DND-41 (cell line): ENCODE measurements at regions not wholly inside any gene's neighbourhood (a gene's known extent, or its start where the extent isn't known, plus 50 kb on each side); places are given as distances from the start of the nearest gene placed in this dataset.

ENCODE experiments used
- EZH2 ChIP-seq: IDR thresholded peaks from 3 replicates; pipeline ENCODE4 v1.6.1; 2012; ENCODE audit warnings: borderline replicate concordance, low read depth, mild to moderate bottlenecking, moderate library complexity, low read length, inconsistent platforms; ENCODE audit not compliant: severe bottlenecking
- TF ChIP-seq, protein P1 (sequence below): IDR thresholded peaks from 2 replicates; pipeline ENCODE4 v1.5.1; 2012; ENCODE audit warnings: borderline replicate concordance, low read length, moderate library complexity, mild to moderate bottlenecking; ENCODE audit not compliant: poor library complexity, severe bottlenecking; ENCODE audit errors: extremely low read depth

DNA sequence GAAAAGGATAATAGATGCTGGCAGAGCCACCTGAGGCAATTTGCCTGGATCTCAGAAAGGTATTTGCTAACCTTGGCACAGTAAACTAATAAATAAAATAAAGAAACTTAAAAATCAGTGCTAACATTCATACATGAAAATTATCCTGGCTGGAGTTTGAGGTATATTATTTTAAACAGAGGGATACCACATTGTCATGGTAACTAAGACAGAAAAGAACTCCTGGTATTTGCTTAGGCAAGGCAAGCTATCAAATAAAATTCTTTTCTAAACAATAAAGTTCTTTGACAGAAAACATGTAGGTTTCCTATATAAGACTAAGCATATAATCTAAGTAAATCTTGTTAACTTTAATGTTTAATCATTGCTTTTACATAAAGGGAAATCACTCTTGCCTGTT is 218.8 kb downstream of the MAGEB17 start:
- TF ChIP-seq, protein P1, sequence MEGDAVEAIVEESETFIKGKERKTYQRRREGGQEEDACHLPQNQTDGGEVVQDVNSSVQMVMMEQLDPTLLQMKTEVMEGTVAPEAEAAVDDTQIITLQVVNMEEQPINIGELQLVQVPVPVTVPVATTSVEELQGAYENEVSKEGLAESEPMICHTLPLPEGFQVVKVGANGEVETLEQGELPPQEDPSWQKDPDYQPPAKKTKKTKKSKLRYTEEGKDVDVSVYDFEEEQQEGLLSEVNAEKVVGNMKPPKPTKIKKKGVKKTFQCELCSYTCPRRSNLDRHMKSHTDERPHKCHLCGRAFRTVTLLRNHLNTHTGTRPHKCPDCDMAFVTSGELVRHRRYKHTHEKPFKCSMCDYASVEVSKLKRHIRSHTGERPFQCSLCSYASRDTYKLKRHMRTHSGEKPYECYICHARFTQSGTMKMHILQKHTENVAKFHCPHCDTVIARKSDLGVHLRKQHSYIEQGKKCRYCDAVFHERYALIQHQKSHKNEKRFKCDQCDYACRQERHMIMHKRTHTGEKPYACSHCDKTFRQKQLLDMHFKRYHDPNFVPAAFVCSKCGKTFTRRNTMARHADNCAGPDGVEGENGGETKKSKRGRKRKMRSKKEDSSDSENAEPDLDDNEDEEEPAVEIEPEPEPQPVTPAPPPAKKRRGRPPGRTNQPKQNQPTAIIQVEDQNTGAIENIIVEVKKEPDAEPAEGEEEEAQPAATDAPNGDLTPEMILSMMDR, result no peak
- no peak for TF ChIP-seq EZH2
